Neural cell (in vitro differentiated cells): ENCODE measurements at regions not wholly inside any gene's neighbourhood (a gene's known extent, or its start where the extent isn't known, plus 50 kb on each side); places are given as distances from the start of the nearest gene placed in this dataset.

Experiments used
- CTCF ChIP-seq: fragments of 450-650 bp; IDR thresholded peaks from 2 replicates; pipeline ENCODE4 v1.5.1; 2014; ENCODE audit warnings: antibody characterized with exemption, mild to moderate bottlenecking, moderate library complexity; ENCODE audit not compliant: poor library complexity, severe bottlenecking
- EP300 ChIP-seq: fragments of 450-650 bp; conservative IDR thresholded peaks from 2 replicates; pipeline ENCODE4 v1.6.1; 2014; ENCODE audit warnings: antibody characterized with exemption, mild to moderate bottlenecking, moderate library complexity; ENCODE audit not compliant: poor library complexity, severe bottlenecking
- EZH2 ChIP-seq: fragments of 200-600, 300-800 bp; shearing (Covaris generic), sonication (generic); IDR thresholded peaks from 2 replicates; pipeline ENCODE4 v1.6.1; 2014; ENCODE audit warnings: antibody characterized with exemption, low read length, borderline replicate concordance, mild to moderate bottlenecking; ENCODE audit not compliant: insufficient read depth, poor library complexity, severe bottlenecking
- MXI1 ChIP-seq: fragments of 450-650 bp; conservative IDR thresholded peaks from 2 replicates; pipeline ENCODE4 v1.6.1; 2014; ENCODE audit warnings: antibody characterized with exemption, mild to moderate bottlenecking; ENCODE audit not compliant: poor library complexity, severe bottlenecking
- POLR2AphosphoS5 ChIP-seq: IDR thresholded peaks from 2 replicates; pipeline ENCODE4 v1.6.1; 2012
- RAD21 ChIP-seq: fragments of 450-650 bp; conservative IDR thresholded peaks from 2 replicates; pipeline ENCODE4 v1.6.1; 2014; ENCODE audit warnings: antibody characterized with exemption, mild to moderate bottlenecking, moderate library complexity
- SMC3 ChIP-seq: fragments of 450-650 bp; conservative IDR thresholded peaks from 2 replicates; pipeline ENCODE4 v1.6.1; 2014; ENCODE audit warnings: antibody characterized with exemption, mild to moderate bottlenecking, moderate library complexity; ENCODE audit not compliant: poor library complexity
- TAF1 ChIP-seq: IDR thresholded peaks from 2 replicates; pipeline ENCODE4 v1.6.1; 2012; ENCODE audit warnings: low read depth
- TF ChIP-seq, protein P1 (sequence below): IDR thresholded peaks from 2 replicates; pipeline ENCODE4 v1.6.1; 2012; ENCODE audit warnings: borderline replicate concordance

DNA sequence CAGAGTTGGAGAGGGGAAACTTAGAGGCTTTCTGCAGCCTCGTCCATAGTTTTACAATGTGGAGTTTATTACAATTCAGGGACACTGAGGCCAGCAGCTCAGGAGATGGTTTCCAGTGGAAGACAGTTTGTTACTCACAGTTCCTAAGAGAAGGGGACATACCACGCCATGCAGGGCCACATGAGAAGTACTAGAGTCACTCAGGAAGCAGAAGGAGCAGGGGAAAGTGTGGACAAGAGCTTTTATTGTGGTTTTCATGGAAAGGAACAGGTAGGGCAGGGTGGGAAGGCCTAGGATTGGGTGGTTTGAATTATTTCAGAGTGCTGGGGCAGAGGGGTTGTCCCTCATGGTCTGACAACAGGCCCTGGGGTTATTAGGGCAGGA is 292.1 kb upstream of the IGFBP3 start:
- TF ChIP-seq, protein P1, sequence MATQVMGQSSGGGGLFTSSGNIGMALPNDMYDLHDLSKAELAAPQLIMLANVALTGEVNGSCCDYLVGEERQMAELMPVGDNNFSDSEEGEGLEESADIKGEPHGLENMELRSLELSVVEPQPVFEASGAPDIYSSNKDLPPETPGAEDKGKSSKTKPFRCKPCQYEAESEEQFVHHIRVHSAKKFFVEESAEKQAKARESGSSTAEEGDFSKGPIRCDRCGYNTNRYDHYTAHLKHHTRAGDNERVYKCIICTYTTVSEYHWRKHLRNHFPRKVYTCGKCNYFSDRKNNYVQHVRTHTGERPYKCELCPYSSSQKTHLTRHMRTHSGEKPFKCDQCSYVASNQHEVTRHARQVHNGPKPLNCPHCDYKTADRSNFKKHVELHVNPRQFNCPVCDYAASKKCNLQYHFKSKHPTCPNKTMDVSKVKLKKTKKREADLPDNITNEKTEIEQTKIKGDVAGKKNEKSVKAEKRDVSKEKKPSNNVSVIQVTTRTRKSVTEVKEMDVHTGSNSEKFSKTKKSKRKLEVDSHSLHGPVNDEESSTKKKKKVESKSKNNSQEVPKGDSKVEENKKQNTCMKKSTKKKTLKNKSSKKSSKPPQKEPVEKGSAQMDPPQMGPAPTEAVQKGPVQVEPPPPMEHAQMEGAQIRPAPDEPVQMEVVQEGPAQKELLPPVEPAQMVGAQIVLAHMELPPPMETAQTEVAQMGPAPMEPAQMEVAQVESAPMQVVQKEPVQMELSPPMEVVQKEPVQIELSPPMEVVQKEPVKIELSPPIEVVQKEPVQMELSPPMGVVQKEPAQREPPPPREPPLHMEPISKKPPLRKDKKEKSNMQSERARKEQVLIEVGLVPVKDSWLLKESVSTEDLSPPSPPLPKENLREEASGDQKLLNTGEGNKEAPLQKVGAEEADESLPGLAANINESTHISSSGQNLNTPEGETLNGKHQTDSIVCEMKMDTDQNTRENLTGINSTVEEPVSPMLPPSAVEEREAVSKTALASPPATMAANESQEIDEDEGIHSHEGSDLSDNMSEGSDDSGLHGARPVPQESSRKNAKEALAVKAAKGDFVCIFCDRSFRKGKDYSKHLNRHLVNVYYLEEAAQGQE, result no peak
- no peak for TF ChIP-seq CTCF
- no peak for TF ChIP-seq POLR2AphosphoS5
- TF ChIP-seq EP300, result no peak
- no peak for TF ChIP-seq MXI1
- TF ChIP-seq TAF1, result no peak
- no peak for TF ChIP-seq SMC3
- TF ChIP-seq EZH2, result no peak
- TF ChIP-seq RAD21, result no peak
